Ascending aorta (tissue), 2 donors: ENCODE measurements at regions not wholly inside any gene's neighbourhood (a gene's known extent, or its start where the extent isn't known, plus 50 kb on each side); places are given as distances from the start of the nearest gene placed in this dataset.

Experiments
- DNase-seq, 2 donors: peaks; one replicate each; pipeline ENCODE4 v3.0.0-alpha.2; 2019; ENCODE audit warnings: low spot score in 2 of 2
- H3K27ac ChIP-seq, 2 donors: fragments of 200-600 bp; sonication (generic); one replicate each; pipeline ENCODE4 v1.5.1; 2016 to 2017; ENCODE audit warnings: mild to moderate bottlenecking in 1 of 2
- H3K27me3 ChIP-seq: fragments of 200-600 bp; sonication (generic); one replicate; pipeline ENCODE4 v1.5.1; 2017
- H3K36me3 ChIP-seq, 2 donors: fragments of 200-600 bp; sonication (generic); one replicate each; pipeline ENCODE4 v1.5.1; 2016
- H3K4me1 ChIP-seq, 2 donors: fragments of 200-600 bp; sonication (generic); one replicate each; pipeline ENCODE4 v1.5.1; 2016 to 2017; ENCODE audit warnings: mild to moderate bottlenecking in 1 of 2
- H3K4me3 ChIP-seq, 2 donors: fragments of 200-600 bp; sonication (generic); one replicate each; pipeline ENCODE4 v1.5.1; 2016 to 2017; ENCODE audit warnings: mild to moderate bottlenecking in 1 of 2
- H3K9me3 ChIP-seq, 2 donors: fragments of 200-600 bp; sonication (generic); one replicate each; pipeline ENCODE4 v1.5.1; 2016
- CTCF ChIP-seq, 3 experiments: fragments of 200-600 bp in 2 of 3; fragments of 450-650 bp in 1 of 3; sonication (generic) in 2 of 3; IDR thresholded peaks; one replicate each; pipeline ENCODE4 v1.5.1; 2016 to 2019; ENCODE audit warnings: antibody characterized with exemption in 3 of 3, mild to moderate bottlenecking in 1 of 3, moderate library complexity in 1 of 3
- intact Hi-C: fragments of 100-400 bp; cut with DNase I; formaldehyde crosslinking; loops from one replicate; pipeline ENCODE4 v1.15.1; 2023

DNA sequence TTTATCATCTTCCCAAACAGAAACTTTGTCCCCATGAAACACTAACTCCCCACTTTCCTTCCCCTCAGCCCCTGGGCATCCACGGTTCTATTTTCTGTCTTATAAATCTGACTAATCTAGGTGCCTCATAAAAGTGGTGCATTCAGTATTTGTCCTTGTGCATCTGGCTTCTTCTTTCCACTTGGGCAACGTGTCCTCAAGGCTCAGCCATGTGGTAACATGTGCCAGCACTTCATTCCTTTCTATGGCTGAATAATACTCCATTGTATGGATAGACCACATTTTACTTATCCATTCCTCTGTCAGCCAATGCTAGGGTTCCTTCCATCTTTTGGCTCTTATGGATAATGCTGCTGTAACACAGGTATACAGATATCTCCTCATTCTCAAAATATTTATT is 305.0 kb upstream of the RUNX1 start:
- H3K27me3 ChIP-seq, result no peaks in the 10 kb centered on the region
- no peaks in the 10 kb centered on the region for H3K9me3 ChIP-seq
- no peak for DNase-seq
- TF ChIP-seq CTCF (IDR thresholded peaks at IDR 0.05), result no peak
- no peak overlapping the region for H3K27ac ChIP-seq
- H3K4me3 ChIP-seq, result no peak overlapping the region
- H3K4me1 ChIP-seq, result no peaks in the 10 kb centered on the region
- H3K36me3 ChIP-seq, result no peaks in the 10 kb centered on the region
- intact Hi-C loops, result no loop called here

- no peak overlapping the region for H3K4me3 ChIP-seq
- no peaks in the 10 kb centered on the region for H3K36me3 ChIP-seq
- H3K9me3 ChIP-seq, result no peaks in the 10 kb centered on the region
- intact Hi-C loops, result no loop called here
- no peak overlapping the region for H3K27ac ChIP-seq
- H3K4me1 ChIP-seq, result no peaks in the 10 kb centered on the region
- DNase-seq, result no peak
- H3K27me3 ChIP-seq, result no peaks in the 10 kb centered on the region
- TF ChIP-seq CTCF (IDR thresholded peaks at IDR 0.05), result no peak
These were observed 303.7 kb upstream of the RUNX1 start for GRCh38 chr21:35352793-35353192.

- Histone ChIP-seq H3K4me3 (no peak overlapping the region), H3K9me3 (no peaks in the 10 kb centered on the region), H3K4me1 (no peaks in the 10 kb centered on the region), H3K27ac (no peak overlapping the region), H3K36me3 (no peaks in the 10 kb centered on the region), H3K27me3 (no peaks in the 10 kb centered on the region)
- TF ChIP-seq CTCF (IDR thresholded peaks at IDR 0.05), result no peak
- DNase-seq, result no peak
- intact Hi-C loops, result no loop called here
These were observed 303.1 kb upstream of the RUNX1 start for GRCh38 chr21:35352066-35352770.

GRCh38 chr21:35351434-35351833 is 302.3 kb upstream of the RUNX1 start:
- DNase-seq, result no peak
- no peaks in the 10 kb centered on the region for H3K36me3 ChIP-seq
- TF ChIP-seq CTCF (IDR thresholded peaks at IDR 0.05), result no peak
- no peak overlapping the region for H3K27ac ChIP-seq
- no peaks in the 10 kb centered on the region for H3K4me1 ChIP-seq
- no peak overlapping the region for H3K4me3 ChIP-seq
- no peaks in the 10 kb centered on the region for H3K9me3 ChIP-seq
- H3K27me3 ChIP-seq, result no peaks in the 10 kb centered on the region
- intact Hi-C loops, result no loop called here

- no peaks in the 10 kb centered on the region for H3K27me3 ChIP-seq
- intact Hi-C loops, result no loop called here
- H3K4me3 ChIP-seq, result no peak overlapping the region
- no peaks in the 10 kb centered on the region for H3K9me3 ChIP-seq
- H3K27ac ChIP-seq, result no peak overlapping the region
- H3K36me3 ChIP-seq, result no peaks in the 10 kb centered on the region
- no peak for DNase-seq
- H3K4me1 ChIP-seq, result no peaks in the 10 kb centered on the region
- TF ChIP-seq CTCF (IDR thresholded peaks at IDR 0.05), result no peak
These were observed 301.9 kb upstream of the RUNX1 start for GRCh38 chr21:35350965-35351364.
